Spleen (tissue), 7 donors: ENCODE measurements at regions not wholly inside any gene's neighbourhood (a gene's known extent, or its start where the extent isn't known, plus 50 kb on each side); places are given as distances from the start of the nearest gene placed in this dataset.

Source experiments
- CTCF ChIP-seq, 11 experiments: fragments of 200-600 bp in 7 of 11; fragments of 450-650 bp in 4 of 11; sonication (generic) in 4 of 11; IDR thresholded peaks in 8 of 11; conservative IDR thresholded peaks in 3 of 11; 1 replicate in 7 of 11; 2 replicates in 4 of 11; pipeline versions ENCODE4 v1.4.0 to v1.8.0; 2016 to 2021; ENCODE audit warnings: antibody characterized with exemption in 11 of 11, inconsistent platforms in 4 of 11, mild to moderate bottlenecking in 1 of 11
- POLR2AphosphoS5 ChIP-seq, 3 donors: sonication (generic); formaldehyde crosslinking; IDR thresholded peaks; one replicate each; pipeline ENCODE4 v1.5.1; 2017; ENCODE audit warnings: antibody characterized with exemption in 3 of 3
- donor health status: DM: no; HTN: no; CAD: no; lungs with moderate emphysema.
- donor health status: DM: no; HTN: no; CAD: no.
- donor health status: DM: no; HTN: no; CAD: no.

GRCh38 chr9:29129763-29130162 is 1556.5 kb upstream of the C9orf72 start:
- TF ChIP-seq CTCF (IDR thresholded peaks at IDR 0.05 in 8 of 11, conservative IDR thresholded peaks at IDR 0.05 in 3 of 11) = no peak
- TF ChIP-seq POLR2AphosphoS5 (IDR thresholded peaks at IDR 0.05) = no peak
